HCT116 (cell line): ENCODE measurements at regions not wholly inside any gene's neighbourhood (a gene's known extent, or its start where the extent isn't known, plus 50 kb on each side); places are given as distances from the start of the nearest gene placed in this dataset.

Source experiments
- CTCF ChIP-seq, 3 experiments: fragments of 200-600 bp in 1 of 3; sonication (generic) in 1 of 3; IDR thresholded peaks in 2 of 3; conservative IDR thresholded peaks in 1 of 3; 2 replicates each; pipeline ENCODE4 v1.5.1; 2012 to 2017; ENCODE audit warnings: low read depth in 2 of 3, low read length in 2 of 3, antibody characterized with exemption in 1 of 3, borderline replicate concordance in 1 of 3, control low read depth in 1 of 3, mild to moderate bottlenecking in 1 of 3, mixed read lengths in 1 of 3, mixed run types in 1 of 3, moderate library complexity in 1 of 3; ENCODE audit not compliant: insufficient read depth in 1 of 3
- EZH2 ChIP-seq: fragments of 200-600 bp; sonication (generic); IDR thresholded peaks from 2 replicates; pipeline ENCODE4 v1.6.1; 2017; ENCODE audit warnings: antibody characterized with exemption, mixed run types
- JUND ChIP-seq: IDR thresholded peaks from 2 replicates; pipeline ENCODE4 v1.6.1; 2012
- POLR2A ChIP-seq: IDR thresholded peaks from 2 replicates; pipeline ENCODE4 v1.7.0; 2011; ENCODE audit warnings: borderline replicate concordance; ENCODE audit not compliant: insufficient read depth, insufficient read length; ENCODE audit errors: extremely low read depth
- POLR2AphosphoS5 ChIP-seq: IDR thresholded peaks from 2 replicates; pipeline ENCODE4 v1.6.1; 2011; ENCODE audit warnings: mild to moderate bottlenecking, low read depth, low read length, moderate library complexity
- REST ChIP-seq: IDR thresholded peaks from 2 replicates; pipeline ENCODE4 v1.6.1; 2012; ENCODE audit warnings: low read depth
- SIN3A ChIP-seq: IDR thresholded peaks from 2 replicates; pipeline ENCODE4 v1.6.1; 2012; ENCODE audit warnings: low read depth

GRCh38 chr3:72017935-72018334 lies 233.0 kb upstream of the PROK2 start:
- TF ChIP-seq SIN3A = no peak
- TF ChIP-seq CTCF (IDR thresholded peaks at IDR 0.05 in 2 of 3, conservative IDR thresholded peaks at IDR 0.05 in 1 of 3; ENCODE audit: borderline replicate concordance in 1 of 3, insufficient read depth in 1 of 3, low read depth in 2 of 3, low read length in 2 of 3) = no peak
- TF ChIP-seq POLR2A = no peak
- TF ChIP-seq REST = no peak
- no peak for TF ChIP-seq EZH2
- TF ChIP-seq JUND = no peak
- TF ChIP-seq POLR2AphosphoS5 = no peak
